Inflammatory macrophage (primary cell): ENCODE measurements at regions not wholly inside any gene's neighbourhood (a gene's known extent, or its start where the extent isn't known, plus 50 kb on each side); places are given as distances from the start of the nearest gene placed in this dataset.

Source experiments
- DNase-seq, 2 donors: peaks; one replicate each; pipeline ENCODE4 v3.0.0-alpha.2; 2020 to 2022

DNA sequence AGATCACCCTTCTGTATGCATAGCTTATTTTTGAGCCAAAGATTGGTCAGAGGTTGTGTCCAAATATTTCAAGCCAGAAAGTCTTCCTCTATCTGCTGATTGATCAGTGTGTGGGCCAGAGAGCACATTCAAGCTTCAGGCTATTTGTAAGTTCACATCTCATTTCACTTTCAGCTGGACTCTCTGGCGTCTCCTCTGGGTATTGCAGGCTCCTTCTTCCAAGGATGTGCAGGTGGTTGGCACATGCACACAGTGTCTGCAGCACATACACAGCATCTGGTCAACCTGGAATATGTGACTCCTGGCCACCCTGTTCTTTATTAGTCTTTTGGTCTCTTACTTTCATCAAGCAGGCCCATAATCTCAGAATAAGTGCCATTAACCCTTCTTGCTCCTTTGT lies 516.1 kb downstream of the ANXA1 start:
- no peak for DNase-seq

DNA sequence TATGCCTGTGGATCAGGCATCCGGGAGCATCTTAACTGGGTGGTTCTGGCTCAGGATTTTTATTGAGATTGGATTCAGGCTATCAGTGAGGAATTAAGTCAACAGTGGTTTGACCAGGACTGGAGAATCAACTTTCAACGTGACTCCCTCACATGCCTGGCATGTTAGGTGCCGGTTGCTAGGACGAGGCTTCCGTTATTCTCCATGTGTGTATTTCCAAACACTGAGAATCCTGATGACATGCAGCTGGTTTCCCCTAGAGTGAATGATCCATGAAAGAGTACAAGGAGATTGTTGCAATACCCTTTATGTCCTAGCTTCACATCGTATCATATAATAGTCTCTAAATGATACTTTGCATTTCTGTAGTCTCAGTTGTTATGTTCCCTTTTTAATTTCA lies 529.2 kb downstream of the ANXA1 start:
- DNase-seq, result no peak

DNA sequence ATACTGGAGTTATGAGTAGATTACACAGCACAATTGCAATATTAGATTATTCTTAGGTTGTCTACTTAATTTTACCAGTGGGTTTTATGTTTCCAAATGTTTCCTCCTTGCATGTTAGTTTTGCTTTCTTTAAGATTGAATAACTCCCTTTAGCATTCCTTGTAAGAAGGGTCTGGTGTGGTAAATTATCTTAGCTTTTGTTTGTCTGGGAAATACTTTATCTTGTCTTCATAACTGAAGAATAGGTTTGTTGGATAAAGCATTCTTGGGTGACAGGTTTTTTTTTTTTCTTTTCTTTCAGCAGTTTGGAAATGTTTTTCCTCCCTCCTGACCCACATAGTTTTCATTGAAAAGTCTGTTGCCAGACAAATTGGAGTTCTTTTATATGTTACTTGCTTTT lies 531.1 kb downstream of the ANXA1 start:
- DNase-seq, result no peak

DNA sequence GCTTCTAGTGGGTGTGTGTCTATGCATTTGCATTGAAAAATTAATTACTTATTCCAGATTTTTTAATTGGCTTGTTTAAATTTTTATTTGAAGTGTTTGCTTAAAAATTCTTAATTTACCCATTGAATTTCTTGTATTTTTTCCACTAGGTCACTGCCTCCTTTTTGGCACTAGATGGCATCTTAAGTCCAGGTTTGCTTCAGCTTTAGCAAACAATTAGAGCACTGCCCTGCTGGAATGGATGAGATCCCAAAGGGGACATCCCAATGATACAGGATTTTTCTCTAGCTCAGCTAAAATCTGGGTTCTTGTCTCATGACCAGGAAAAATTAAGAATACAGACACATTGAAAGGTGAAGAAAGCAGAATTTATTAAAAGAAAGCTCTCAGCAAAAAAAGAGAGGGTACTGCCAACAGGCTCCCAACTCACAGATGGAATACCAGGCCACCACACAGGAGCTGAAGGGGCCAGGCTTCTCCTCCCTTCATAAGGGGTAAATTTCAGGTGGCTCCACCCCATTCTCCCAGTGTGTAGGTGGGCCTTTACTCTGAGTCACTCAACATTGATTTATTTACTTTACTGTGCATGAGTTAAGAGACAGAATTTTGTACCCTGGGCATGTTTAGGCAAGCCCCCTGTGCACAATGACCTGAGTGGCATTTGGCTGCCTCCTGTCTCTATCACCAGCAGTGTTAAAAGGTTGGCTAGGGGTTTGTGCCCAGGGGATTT lies 532.4 kb downstream of the ANXA1 start:
- DNase-seq, result peak in 1 of 2 donors; percentile 28

DNA sequence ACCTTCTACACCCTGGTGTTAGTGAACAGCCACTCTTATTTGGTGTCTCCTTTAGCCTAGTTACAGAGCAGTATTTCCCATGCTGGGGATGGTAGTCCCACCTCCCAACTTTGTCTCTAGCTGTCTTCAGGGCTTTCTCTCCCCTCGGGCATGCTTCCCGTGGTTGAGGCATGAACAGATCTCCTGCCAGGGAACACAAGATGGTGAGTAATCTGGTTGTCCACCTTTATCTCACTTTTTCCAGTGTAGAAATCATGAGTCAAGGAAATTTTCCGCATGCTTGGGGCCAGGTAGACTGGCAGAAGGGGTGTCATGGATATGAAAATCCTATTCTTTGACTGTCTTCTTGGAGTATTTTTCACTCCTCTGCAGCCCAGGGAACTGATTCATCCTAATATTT lies 532.9 kb downstream of the ANXA1 start:
- no peak for DNase-seq

DNA sequence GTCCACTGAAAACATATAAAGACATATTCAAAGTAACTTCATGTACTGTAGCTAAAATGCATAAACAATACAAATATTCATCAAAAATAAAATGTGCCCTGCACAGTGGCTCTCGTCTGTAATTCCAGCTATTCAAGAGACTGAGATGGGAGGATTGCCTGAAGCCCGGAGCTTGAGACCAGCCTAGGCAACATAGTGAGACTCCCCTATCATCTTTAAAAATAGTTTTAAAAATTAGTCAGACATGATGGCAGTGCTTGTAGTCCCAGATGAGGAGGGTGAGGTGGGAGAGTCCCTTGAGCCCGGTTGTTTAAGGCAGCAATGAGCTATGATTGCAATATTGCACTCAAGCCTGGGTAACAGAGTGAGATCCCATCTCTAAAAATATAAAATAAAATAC lies 534.1 kb downstream of the ANXA1 start:
- DNase-seq, result no peak

DNA sequence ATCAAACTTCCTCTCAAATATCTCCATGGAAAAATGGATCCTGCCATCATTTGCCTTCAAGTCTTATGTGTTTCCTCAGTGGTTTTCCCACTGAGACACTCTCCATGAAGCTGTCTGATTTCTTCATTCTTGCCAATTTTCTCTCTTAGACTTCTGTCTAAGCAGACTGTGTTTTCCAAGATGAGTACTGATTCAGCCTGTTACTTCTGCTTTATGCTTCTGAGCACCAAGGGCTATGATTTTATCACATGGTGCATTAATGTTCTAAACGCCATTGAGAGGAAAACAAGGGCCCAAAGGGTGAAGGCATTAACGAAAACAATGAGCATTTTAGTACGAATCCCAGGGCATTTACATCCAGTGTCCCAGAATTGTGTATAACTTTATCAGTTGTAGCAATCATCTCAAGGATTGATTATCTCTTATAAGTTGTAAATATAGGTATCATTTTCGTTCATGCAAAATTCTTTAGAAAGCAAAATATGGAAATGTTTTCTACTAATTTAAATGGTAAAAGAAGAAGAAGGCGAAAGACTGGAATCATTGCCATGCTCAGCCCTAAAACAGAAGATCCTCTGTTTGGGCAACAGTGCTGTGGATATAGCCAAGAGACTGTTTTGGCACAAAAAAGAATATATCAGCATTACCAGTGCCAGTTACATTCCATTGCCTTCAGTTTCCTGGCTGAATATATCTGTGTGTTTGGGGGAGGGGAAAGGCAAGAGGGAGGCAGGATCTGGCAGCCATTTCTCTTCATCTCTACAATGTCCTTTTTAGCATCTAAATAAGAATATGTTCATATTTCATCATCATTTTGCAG lies 537.6 kb downstream of the ANXA1 start:
- no peak for DNase-seq

DNA sequence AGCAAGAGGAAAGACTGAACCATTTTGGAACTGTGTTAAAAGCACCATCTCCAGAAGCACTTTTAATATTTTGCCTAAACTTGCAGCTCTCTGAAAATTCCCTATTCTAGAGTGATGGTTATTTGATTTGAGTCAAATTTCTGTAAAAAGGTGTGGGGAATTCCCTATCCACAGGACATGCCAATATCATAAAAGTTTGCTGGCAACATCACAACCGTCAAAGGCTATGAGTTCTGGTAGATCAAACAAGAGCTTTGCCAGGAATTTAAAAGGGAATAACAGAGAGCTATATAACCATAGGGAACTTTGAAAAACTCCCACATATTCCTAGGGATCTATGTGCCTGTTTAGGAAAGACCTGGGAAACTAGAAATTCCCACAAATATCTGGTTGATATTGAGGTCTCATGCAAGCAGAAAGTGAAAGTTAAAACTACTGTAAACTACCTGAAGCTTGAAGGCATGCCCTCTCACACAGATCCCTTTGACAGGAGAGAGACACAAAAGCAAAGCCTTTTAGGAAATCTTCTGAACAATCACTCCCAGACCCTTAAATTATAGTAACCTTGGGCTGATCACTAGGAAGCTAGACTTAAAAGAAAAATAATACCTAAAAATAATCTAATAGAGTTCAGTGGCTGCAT lies 549.9 kb downstream of the ANXA1 start:
- DNase-seq, result no peak

DNA sequence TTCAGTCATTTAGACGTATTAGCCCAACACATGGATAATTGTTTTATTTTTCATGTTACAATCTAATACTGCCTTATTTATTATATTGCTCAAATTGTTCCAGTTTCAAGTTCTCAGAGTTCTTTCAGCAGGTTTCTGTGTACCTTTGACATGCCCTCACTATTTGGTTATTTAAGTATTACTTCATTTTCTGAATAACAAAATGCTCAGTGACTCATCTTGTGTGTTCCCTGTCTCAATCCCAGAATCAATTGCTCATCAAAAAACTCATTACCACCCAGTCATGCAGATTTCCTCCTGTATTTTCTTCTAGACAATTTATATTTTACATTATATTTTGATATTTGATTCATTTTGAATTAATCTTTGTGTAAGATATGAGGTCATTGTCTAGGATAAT lies 562.6 kb downstream of the ANXA1 start:
- no peak for DNase-seq

DNA sequence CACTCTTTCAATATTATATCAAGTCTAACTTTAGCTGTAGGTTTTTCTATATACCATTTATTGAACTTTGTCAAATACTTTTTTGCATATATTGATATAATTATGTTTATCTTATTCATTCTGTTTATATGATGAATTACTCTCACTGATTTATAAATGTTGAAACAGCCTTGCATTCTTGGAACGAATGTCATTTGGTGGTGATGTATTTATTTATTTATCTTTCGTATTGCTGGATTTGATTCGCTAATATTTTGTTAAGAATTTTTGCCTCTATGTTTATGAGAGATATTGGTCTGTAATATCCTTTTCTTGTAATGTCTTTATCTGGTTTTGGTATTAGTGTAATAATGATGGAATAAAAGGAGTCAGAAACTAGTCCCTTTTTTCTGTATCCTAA lies 563.9 kb downstream of the ANXA1 start:
- DNase-seq, result no peak

DNA sequence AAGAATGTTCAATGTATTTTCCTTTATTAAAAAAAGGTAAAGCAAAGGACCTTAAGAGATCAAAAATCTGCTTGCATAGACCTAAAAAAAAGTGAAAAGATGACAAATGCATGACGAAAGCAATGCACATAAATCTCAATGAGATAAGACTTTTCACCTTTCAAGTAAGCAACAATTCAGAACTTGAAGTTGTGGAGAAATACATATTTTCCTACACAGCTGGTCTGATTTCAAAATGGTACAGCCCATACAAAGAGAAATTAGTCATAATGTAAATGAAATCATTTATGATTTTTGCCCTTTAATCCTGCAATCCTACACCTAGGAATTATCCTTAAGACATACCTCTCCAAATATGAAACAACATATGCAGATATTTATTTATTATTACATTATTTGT lies 568.0 kb downstream of the ANXA1 start:
- no peak for DNase-seq

DNA sequence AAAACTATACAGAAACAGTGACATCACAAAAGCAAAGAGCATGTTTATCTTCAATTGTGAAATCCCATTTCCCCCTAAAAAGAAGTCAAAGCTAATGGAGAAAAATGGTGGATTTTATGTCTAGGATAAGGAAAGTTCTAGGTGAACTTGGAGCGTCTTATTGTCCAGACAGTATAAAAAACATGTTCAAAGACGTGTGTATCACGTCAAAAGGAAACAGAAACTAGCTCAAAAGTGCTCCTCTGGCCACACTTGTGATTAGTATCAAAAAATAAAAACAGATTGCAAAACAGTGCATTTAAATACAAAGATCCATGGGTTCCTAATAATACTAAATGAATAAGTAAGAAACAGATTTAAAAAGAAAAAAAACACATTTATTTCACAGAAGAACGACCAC lies 568.9 kb downstream of the ANXA1 start:
- DNase-seq, result no peak

DNA sequence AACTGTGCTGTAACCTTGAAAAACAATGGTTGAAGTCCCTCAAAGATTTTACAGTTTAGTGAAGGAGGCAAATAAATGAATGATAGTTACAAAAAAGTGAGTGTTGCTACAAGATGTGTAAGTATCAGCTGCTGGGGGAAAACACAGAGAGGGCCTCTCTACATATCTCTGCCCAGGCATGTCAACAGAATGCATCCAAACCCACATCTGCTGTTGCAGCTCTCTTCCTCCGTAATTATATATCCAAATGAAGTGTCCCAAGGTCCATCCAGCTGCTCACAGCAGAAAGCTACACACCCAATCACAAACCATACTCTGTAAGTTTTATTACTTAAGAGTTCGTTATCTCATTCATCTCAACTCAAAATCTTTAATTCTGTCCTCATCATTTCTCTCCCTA lies 584.6 kb downstream of the ANXA1 start:
- DNase-seq, result no peak

DNA sequence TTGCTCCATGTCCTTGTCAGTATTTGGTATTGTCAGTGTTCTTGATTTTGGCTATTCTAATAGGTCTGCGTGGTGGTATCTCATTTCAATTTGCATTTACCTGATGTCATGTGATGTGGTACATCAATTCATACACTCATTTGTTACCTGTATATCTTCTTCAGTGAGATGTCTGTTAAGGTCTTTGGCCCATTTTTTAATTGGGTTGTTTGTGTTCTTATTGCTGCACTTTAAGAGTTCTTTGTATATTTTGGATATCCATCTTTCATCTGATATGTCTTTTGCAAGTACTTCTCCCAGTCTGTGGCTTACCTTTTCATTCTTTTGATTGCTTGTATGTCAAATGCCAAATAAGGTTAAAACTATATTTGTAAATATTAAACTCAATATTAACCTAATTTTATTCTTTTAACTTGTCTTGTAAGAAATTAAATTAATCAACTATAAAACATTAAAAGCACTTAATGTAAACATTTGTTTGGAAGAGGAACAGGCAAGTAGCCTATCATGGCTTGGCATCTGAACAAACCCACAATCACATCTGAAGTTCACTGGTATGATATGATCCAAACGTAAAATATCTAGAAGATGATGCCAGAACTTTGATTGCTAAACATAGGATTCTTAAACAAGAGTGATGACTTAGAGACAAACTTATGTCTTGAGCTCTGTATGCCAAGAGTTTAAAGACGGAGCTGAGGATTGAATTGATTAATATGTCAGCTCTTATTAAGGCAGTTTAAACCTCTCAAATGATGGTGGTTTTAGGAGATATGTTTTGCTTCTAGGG lies 587.3 kb downstream of the ANXA1 start:
- DNase-seq, result no peak

DNA sequence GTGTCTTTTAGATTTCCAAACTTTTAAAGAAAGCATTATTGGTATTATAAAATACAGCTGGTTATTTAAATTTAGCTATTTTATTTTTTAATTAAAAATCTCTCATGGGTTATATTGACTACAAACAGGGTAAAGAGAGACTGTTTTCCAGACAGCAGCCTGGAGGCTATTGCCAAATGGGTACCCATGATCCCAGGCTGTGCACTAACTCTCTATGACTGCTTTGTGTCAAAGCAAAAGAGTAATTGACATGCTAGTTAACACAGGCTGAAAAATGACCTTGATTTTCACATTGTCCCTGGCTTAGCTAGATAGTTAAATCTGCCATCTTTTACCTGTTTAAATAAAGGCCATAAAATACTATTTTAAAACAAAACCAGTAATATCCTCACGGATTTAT lies 589.7 kb downstream of the ANXA1 start:
- no peak for DNase-seq

DNA sequence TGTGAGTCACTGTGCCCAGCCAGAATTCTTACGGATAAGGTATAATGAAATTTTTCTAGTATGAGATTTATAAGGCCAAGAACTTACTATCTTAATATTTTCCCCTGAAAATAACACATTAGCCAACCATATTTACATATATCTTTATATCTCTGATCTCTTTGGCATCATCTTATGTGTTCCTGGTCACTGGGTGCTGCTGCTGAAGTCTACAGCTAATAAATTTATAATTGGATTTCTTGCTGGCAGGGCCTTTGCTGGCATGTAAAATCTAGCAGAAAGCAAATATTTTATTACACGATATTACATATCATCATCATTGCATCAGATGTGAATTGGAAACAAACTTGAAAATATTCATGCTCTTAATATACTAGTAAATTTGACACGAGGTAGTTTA lies 590.7 kb downstream of the ANXA1 start:
- DNase-seq, result no peak

DNA sequence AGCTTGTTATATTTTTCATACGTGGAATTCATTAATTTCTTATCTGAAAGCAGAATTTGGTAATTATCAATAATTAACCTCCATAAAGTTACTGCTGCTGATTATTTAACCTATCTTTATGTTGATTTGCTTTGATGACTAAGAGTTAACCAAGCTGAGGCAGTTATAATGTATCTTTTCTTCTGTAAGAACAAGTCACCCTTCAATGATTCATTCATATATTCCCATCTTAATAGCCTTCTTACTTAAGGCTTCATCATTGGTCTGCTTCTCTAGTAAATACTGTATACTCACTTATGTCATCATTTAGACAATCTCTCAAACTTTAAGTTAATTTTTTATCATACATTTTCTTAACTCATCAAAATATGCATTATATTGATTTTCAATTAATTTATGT lies 592.2 kb downstream of the ANXA1 start:
- no peak for DNase-seq

DNA sequence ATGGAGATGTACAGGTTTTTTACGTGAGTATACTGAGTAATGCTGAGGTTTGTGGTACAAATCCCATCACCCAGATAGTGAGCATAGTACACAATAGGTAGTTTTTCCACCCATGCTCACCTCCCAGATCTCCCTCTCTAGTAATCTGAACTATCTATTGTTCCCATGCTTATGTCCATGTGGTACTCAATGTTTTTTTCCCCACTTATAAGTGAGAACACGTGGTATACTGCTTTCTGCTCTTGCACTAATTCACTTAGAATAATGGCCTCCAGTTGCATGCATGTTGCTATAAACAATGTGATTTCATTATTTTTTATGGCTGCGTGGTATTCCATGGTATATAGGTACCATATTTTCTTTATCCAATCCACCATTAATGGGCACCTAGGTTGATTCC lies 593.9 kb downstream of the ANXA1 start:
- DNase-seq, result no peak

DNA sequence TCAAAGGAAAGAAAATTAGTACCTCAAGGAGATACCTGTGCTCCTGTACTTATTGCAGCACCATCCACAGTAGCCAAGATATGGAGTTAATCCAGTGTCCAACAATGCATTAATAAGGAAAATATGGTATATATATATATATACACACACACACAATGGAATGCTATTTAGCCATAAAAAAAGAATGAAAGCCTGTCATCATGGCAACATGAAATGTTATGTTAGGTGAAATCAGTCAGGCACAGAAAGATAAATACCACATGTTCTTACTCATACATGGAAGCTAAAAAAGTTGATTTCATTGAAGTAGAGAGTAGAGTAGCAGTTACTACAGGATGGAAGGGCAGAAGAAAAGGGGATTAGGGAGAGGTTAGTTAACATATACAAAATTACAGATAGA lies 601.5 kb downstream of the ANXA1 start:
- DNase-seq, result no peak

DNA sequence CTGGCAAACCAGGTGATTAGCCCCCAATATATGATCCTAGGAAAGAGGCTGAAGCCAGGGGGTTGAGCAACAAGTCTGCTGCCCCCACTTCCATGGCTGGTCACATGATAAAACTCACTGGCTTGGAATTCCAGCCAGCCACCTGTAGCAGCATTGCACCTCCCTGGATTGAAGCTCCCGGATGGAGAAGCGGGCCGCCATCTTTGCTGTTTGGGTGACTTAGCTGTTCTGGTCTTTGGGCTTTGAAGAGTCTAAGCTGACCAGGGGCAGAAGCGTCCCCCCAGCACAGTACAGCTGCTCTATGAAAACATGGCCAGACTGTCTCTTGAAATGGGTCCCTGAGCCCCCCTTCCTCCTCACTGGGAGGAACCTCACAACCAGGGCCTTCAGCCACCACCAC lies 610.2 kb downstream of the ANXA1 start:
- no peak for DNase-seq

DNA sequence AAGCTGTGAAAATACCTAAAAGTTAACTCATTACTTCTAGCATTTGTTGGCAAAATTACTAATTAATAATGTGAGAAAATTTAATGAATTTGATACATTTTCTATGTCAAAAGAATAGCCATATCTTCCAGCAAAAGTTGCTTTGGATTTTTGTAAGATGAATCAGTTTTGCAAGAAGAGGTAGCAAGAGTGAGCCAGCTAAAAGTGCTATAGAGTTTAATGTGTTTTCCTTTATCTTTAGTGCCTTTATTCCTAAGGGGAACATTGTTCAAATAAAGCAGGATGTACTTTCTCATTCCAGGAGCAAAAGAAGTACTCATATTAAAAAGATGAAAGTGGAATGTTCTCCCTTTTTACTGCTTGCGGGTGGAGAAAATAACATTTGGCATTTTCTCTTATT lies 622.2 kb downstream of the ANXA1 start:
- no peak for DNase-seq

DNA sequence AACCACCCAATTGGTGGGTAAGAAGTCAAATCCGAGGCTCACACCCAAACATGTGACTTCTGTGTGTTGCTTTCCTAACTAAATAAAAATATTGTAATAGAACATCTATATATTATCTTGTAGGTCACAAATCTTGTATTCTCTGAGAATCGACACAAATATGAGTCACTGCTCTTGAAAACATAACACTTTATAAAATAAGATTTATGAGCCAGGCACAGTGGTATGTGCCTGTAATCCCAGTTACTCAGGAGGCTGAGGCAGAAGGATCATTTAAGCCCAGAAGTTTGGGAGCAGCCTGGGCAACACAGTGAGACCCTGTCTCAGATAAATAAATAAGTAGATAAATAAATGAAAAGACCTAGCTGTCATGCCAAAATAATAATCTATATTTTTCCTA lies 624.1 kb downstream of the ANXA1 start:
- DNase-seq, result no peak

DNA sequence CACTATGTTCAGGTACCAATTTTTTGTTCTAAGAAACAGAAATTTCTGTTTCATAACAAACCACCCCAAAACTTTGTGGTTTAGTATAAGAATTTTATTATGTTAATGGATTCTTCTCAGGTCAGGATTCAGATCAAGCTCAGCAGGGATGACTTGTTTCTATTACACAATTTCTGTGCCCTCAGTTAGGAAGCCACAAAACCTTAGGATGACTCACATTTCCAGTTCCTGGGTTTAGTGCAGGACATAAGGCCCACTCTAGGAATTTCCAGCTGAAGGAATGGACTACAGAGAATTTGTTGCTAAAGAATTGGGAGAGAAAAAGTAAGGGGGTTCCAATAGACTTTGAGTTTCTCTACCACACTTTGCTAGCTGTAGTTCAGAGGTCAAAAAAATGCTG lies 629.3 kb downstream of the ANXA1 start:
- no peak for DNase-seq
